ENCODE measurements at regions not wholly inside any gene's neighbourhood (a gene's known extent, or its start where the extent isn't known, plus 50 kb on each side); places are given as distances from the start of the nearest gene placed in this dataset.

- Mint-ChIP-seq H3K9me3 (peaks cover 0 to 4% (median 0%) of the 10 kb centered on the region in 9 donors), H3K4me3 (no peak overlapping the region), H3K27ac (no peak overlapping the region), H3K27me3 (no peaks in the 10 kb centered on the region), H3K4me1 (peaks cover 0 to 4% (median 0%) of the 10 kb centered on the region in 4 donors), H3K36me3 (no peaks in the 10 kb centered on the region)
- DNase-seq, result no peak
- POLR2A ChIA-PET, result no interaction called here
- no peak for ATAC-seq
Measured at GRCh38 chr1:82466416-82466815, 665.7 kb downstream of the ADGRL2 start.

GRCh38 chr1:82465024-82465423 is 664.3 kb downstream of the ADGRL2 start:
- DNase-seq (no peak), ATAC-seq (no peak)
- Mint-ChIP-seq H3K27ac (no peak overlapping the region), H3K4me3 (no peak overlapping the region), H3K9me3 (peaks cover 0 to 4% (median 0%) of the 10 kb centered on the region in 9 donors), H3K36me3 (no peaks in the 10 kb centered on the region), H3K4me1 (peaks cover 0 to 4% (median 0%) of the 10 kb centered on the region in 4 donors), H3K27me3 (no peaks in the 10 kb centered on the region)
- POLR2A ChIA-PET, result no interaction called here

DNA sequence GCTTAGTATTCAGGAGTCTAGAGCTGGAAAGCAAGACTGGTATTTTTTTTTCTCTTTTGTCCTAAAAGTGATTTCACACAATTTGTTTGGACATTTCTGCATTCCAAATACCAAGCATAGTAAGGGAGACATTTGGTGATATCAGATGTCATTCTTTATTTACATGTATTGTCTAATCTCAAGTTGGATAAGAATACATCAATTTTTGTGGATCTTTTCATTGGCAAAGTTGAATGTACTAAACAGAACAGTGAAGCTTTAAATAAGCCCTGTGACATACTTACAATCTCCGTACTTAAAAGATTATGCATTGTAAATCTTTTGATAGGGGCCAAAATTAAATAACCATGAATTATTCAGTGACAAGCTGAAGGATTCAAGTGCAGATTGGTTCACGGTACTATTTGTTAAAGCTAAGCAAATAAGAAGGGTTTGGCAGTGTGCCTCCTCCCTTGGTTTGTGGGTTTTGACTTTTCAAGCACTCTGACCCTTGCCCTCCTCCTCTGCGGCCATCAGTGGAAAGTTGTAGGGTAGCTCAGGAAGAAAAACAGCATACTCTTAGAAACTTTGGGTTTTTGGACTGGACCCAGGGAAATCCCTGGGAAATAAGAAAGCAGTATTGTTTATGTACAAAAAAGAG is 663.7 kb downstream of the ADGRL2 start:
- ATAC-seq, result no peak
- H3K9me3 Mint-ChIP-seq, result peaks cover 0 to 4% (median 0%) of the 10 kb centered on the region in 9 donors
- no peaks in the 10 kb centered on the region for H3K27me3 Mint-ChIP-seq
- POLR2A ChIA-PET, result no interaction called here
- DNase-seq, result no peak
- H3K36me3 Mint-ChIP-seq, result no peaks in the 10 kb centered on the region
- H3K4me1 Mint-ChIP-seq, result peaks cover 0 to 4% (median 0%) of the 10 kb centered on the region in 4 donors
- H3K4me3 Mint-ChIP-seq, result no peak overlapping the region
- no peak overlapping the region for H3K27ac Mint-ChIP-seq

GRCh38 chr1:82463951-82464350 is 663.2 kb downstream of the ADGRL2 start:
- H3K9me3 Mint-ChIP-seq, result peaks cover 0 to 4% (median 0%) of the 10 kb centered on the region in 9 donors
- H3K27me3 Mint-ChIP-seq, result no peaks in the 10 kb centered on the region
- ATAC-seq, result no peak
- H3K27ac Mint-ChIP-seq, result no peak overlapping the region
- peaks cover 0 to 4% (median 0%) of the 10 kb centered on the region in 4 donors for H3K4me1 Mint-ChIP-seq
- no peak for DNase-seq
- H3K4me3 Mint-ChIP-seq, result no peak overlapping the region
- H3K36me3 Mint-ChIP-seq, result no peaks in the 10 kb centered on the region
- POLR2A ChIA-PET, result no interaction called here

GRCh38 chr1:82462366-82462765 is 661.6 kb downstream of the ADGRL2 start:
- no peaks in the 10 kb centered on the region for H3K27me3 Mint-ChIP-seq
- no peak for DNase-seq
- peaks cover 0 to 4% (median 0%) of the 10 kb centered on the region in 4 donors for H3K4me1 Mint-ChIP-seq
- ATAC-seq, result no peak
- H3K9me3 Mint-ChIP-seq, result peaks cover 0 to 4% (median 0%) of the 10 kb centered on the region in 9 donors
- H3K4me3 Mint-ChIP-seq, result no peak overlapping the region
- POLR2A ChIA-PET, result no interaction called here
- no peak overlapping the region for H3K27ac Mint-ChIP-seq
- no peaks in the 10 kb centered on the region for H3K36me3 Mint-ChIP-seq

DNA sequence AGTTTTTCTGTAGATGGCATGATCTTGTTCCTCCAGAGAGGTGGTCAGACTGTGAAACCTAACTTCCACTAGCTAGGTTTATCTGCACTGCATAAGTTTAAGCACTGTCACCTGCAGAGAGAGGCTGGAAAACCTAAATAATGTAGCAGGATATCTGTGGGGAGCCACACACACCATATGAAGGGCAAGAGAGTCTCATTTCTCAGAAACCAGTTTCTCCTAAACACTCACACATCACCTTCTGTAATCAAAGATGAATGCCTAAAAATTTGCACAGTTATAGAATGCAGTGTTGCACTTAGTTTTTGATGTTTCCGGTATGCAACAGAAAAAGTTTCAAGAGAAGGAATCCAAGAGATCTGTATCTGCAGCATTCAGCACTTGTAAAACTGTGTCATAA is 654.6 kb downstream of the ADGRL2 start:
- DNase-seq, result no peak
- POLR2A ChIA-PET, result no interaction called here
- H3K27ac Mint-ChIP-seq, result no peak overlapping the region
- H3K27me3 Mint-ChIP-seq, result no peaks in the 10 kb centered on the region
- no peaks in the 10 kb centered on the region for H3K36me3 Mint-ChIP-seq
- H3K4me1 Mint-ChIP-seq, result peaks cover 0 to 7% (median 0%) of the 10 kb centered on the region in 4 donors
- H3K4me3 Mint-ChIP-seq, result no peak overlapping the region
- H3K9me3 Mint-ChIP-seq, result peaks cover 0 to 18% (median 10%) of the 10 kb centered on the region in 9 donors
- no peak for ATAC-seq

DNA sequence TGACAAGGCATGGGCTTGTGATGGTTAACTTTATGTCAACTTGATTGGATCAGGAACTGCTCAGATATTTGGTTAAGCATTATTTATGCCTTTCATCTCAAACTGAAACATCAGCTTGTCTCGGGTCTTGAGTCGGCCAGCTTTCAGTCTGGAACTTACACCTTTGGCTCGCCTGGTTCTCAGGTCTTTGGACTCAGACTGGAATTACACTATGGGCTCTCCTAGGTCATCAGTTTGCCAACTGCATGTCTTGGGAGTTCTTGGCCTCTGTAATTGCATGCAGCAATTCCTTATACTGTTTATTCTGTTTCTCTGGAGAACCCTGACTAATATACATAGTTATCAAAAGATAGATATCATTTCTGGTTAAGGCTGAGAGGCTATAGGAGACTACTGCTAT is 653.7 kb downstream of the ADGRL2 start:
- H3K4me1 Mint-ChIP-seq, result peaks cover 0 to 7% (median 0%) of the 10 kb centered on the region in 4 donors
- ATAC-seq (no peak), DNase-seq (no peak)
- peaks cover 0 to 18% (median 12%) of the 10 kb centered on the region in 9 donors for H3K9me3 Mint-ChIP-seq
- H3K4me3 Mint-ChIP-seq, result no peak overlapping the region
- no peaks in the 10 kb centered on the region for H3K27me3 Mint-ChIP-seq
- no peak overlapping the region for H3K27ac Mint-ChIP-seq
- POLR2A ChIA-PET, result no interaction called here
- H3K36me3 Mint-ChIP-seq, result no peaks in the 10 kb centered on the region

DNA sequence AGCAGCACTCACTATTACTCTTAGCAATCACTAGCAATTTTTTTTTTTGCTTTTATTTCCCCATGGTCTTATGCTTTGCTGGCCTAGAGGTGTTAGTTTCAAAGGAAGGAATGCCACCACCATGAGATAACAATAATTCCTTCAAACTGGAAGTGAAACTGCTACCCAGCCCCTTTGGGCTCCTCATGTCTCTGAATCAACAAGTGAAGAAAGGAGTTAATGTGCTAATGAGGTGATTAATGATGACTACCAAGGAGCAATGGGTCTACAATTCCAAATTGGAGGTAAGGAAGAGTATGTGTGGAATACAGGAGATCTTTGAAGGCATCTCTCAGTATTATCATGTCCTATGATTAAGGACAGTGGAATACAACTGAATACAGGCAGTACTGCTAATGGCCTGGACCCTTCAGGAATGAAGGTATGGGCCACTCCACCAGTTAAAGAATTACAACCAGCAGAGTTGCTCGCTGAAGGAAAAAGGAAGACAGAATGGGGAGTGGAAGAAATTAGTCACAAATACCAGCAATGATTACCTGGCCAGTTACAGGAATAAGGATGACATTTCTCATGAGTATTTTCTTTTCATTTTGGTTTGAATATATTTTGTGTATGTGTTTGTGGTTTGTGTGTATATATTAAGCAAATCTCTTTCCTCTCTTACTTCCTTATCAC is 652.9 kb downstream of the ADGRL2 start:
- no peaks in the 10 kb centered on the region for H3K36me3 Mint-ChIP-seq
- POLR2A ChIA-PET, result no interaction called here
- ATAC-seq, result no peak

DNA sequence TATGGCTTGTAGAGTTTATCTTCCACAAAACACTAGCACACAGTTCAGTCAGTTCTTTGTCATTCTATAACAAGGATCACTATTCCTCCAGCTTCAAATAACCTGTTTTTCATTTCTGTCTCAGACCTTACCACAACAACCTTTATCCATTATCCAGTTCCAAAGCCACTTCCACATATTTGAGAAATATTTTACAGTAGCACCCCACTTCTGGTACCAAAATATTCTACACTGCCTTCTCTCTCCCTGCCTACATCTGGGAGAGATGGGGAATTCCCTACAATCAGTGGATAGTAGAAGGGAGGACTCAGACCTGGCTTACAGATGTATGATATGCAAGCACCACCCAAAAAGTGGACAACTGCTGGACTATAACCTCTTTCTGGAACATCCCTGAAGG is 651.4 kb downstream of the ADGRL2 start:
- H3K9me3 Mint-ChIP-seq, result peaks cover 0 to 25% (median 12%) of the 10 kb centered on the region in 9 donors
- ATAC-seq, result no peak
- no peak for DNase-seq
- POLR2A ChIA-PET, result no interaction called here
- H3K36me3 Mint-ChIP-seq, result no peaks in the 10 kb centered on the region
- H3K27ac Mint-ChIP-seq, result no peak overlapping the region
- peaks cover 0 to 3% (median 0%) of the 10 kb centered on the region in 5 donors for H3K27me3 Mint-ChIP-seq
- H3K4me3 Mint-ChIP-seq, result no peak overlapping the region
- peaks cover 0 to 7% (median 0%) of the 10 kb centered on the region in 4 donors for H3K4me1 Mint-ChIP-seq

More for the DNA sequence above, 652.9 kb downstream of the ADGRL2 start:
- Mint-ChIP-seq H3K4me1 (peaks cover 0 to 7% (median 0%) of the 10 kb centered on the region in 4 donors), H3K4me3 (no peak overlapping the region), H3K27ac (no peak overlapping the region), H3K27me3 (no peaks in the 10 kb centered on the region), H3K9me3 (peaks cover 0 to 18% (median 12%) of the 10 kb centered on the region in 9 donors)
- DNase-seq, result no peak

DNA sequence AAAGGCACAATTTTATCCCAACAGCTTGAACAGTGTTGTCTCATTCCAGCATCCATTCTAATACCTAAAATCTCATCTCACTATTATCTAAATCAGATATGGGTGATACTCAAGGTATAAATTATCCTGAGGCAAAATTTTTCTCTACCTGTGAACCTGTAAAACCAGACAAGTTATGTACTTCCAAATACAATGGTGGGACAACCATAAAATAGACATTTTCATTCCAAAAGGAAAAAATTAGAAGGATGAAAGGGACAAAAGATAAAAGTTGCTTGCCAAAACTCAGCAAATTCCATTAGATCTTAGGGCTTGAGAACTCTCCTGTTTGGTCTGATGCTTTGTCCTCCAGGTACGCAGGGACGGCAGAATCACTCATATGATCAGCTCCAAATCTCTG is 650.5 kb downstream of the ADGRL2 start:
- Mint-ChIP-seq H3K27me3 (peaks cover 0 to 3% (median 0%) of the 10 kb centered on the region in 5 donors), H3K9me3 (peaks cover 0 to 27% (median 12%) of the 10 kb centered on the region in 9 donors), H3K27ac (no peak overlapping the region), H3K4me3 (no peak overlapping the region), H3K4me1 (peaks cover 0 to 7% (median 0%) of the 10 kb centered on the region in 4 donors), H3K36me3 (no peaks in the 10 kb centered on the region)
- POLR2A ChIA-PET, result no interaction called here
- no peak for ATAC-seq
- no peak for DNase-seq

DNA sequence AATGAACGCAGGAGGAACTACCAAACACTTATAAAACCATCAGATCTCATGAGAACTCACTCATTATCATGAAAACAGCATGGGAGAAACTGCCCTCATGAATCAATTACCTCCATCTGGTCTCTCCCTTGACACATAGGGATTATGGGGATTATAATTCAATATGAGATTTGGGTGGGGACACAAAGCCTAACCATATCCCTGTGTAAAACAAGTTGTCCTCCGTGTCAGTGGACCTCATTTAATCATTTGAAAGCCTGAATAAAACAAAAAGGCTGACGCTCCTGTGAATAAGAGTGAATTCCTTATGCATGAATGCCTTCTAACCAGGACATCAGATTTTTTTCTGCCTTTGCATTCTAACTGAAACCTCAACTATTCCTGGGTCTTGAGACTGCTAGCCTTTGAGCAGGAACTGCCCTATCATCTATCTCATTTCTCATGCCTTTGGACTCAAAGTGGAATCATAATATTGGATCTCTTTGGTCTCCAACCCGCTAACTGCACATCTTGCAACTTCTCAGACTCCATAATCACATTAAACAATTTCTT is 648.8 kb downstream of the ADGRL2 start:
- H3K36me3 Mint-ChIP-seq, result no peaks in the 10 kb centered on the region
- POLR2A ChIA-PET, result no interaction called here
- H3K4me3 Mint-ChIP-seq, result no peak overlapping the region
- no peaks in the 10 kb centered on the region for H3K4me1 Mint-ChIP-seq
- ATAC-seq (no peak), DNase-seq (no peak)
- no peak overlapping the region for H3K27ac Mint-ChIP-seq
- peaks cover 0 to 27% (median 12%) of the 10 kb centered on the region in 9 donors for H3K9me3 Mint-ChIP-seq
- H3K27me3 Mint-ChIP-seq, result peaks cover 0 to 3% (median 0%) of the 10 kb centered on the region in 5 donors

- no peak overlapping the region for H3K4me3 Mint-ChIP-seq
- DNase-seq, result no peak
- peaks cover 0 to 15% (median 6%) of the 10 kb centered on the region in 9 donors for H3K9me3 Mint-ChIP-seq
- H3K36me3 Mint-ChIP-seq, result no peaks in the 10 kb centered on the region
- peaks cover 0 to 3% (median 0%) of the 10 kb centered on the region in 5 donors for H3K27me3 Mint-ChIP-seq
- no peak for ATAC-seq
- no peak overlapping the region for H3K27ac Mint-ChIP-seq
- H3K4me1 Mint-ChIP-seq, result no peaks in the 10 kb centered on the region
- POLR2A ChIA-PET, result no interaction called here
Measured at GRCh38 chr1:82446955-82447354, 646.2 kb downstream of the ADGRL2 start.

DNA sequence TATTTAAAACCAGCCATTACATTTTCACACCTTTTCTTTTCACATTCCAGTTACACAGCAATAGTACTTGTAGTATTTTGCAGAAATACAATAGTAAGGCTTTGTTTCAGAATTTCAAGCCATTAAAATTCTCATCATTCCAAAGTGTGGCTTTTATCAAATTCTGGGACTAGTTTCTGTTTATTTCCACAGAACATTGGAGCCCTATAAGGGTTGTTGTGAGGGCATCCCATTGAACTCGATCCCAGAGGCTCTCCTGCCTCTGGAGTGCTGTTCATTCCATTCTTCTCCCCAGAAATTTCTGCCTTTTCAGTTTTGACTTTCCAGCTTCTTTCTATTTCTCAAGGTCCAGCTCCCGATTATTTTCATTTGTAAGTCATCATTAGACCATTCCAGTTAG is 645.5 kb downstream of the ADGRL2 start:
- POLR2A ChIA-PET, result no interaction called here
- ATAC-seq (no peak), DNase-seq (no peak)
- H3K27me3 Mint-ChIP-seq, result peaks cover 0 to 3% (median 0%) of the 10 kb centered on the region in 5 donors
- no peaks in the 10 kb centered on the region for H3K36me3 Mint-ChIP-seq
- no peaks in the 10 kb centered on the region for H3K4me1 Mint-ChIP-seq
- H3K9me3 Mint-ChIP-seq, result peaks cover 0 to 12% (median 2%) of the 10 kb centered on the region in 9 donors
- H3K27ac Mint-ChIP-seq, result peak overlapping the region in 1 of 10 donors; percentile 57
- H3K4me3 Mint-ChIP-seq, result no peak overlapping the region
